HG03175 (cell line): ENCODE measurements at regions not wholly inside any gene's neighbourhood (a gene's known extent, or its start where the extent isn't known, plus 50 kb on each side); places are given as distances from the start of the nearest gene placed in this dataset.

ENCODE experiments used
- ATAC-seq: cut with Tn5 transposase; IDR thresholded peaks from one replicate; pipeline ENCODE4 v1.9.1; 2021; ENCODE audit warnings: mild to moderate bottlenecking, moderate library complexity; ENCODE audit not compliant: unreplicated experiment

DNA sequence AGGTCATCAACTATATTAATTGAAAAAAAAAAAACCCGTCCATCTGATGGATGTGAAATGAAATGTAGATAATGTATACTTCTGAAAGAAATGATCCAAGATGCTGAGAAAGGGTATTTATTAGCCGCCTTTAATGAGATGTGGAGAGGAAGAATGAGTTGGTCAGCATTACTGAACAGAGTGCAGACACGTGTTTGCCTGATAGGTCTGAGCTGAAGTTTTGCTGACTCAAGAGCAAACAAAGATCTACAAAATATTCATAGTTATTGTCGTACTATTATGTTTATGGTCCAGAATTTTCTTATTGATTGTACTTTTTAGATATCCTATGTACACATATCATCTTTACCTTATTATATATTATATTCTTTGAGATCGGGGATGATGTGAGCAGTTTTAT is 235.3 kb downstream of the RDH14 start:
- no peak for ATAC-seq

DNA sequence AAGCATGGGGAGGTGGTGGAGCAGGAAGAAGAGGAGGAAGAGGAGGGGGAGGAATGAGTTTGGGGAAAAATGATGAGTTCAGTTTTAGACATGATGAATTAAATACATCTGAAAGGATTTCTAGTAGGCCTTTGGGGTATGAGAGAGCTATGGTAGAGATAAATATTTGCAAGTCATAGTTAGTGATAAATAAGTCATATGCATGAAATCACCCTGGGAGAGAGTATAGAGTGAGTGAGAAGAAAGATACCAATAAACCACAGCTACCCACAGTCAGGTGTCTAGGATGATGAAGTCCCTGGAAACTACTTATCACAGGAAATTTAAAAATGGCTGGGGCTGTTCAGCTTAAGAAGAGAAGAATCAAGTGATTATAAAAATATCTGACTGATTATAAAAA is 240.5 kb downstream of the RDH14 start:
- no peak for ATAC-seq

DNA sequence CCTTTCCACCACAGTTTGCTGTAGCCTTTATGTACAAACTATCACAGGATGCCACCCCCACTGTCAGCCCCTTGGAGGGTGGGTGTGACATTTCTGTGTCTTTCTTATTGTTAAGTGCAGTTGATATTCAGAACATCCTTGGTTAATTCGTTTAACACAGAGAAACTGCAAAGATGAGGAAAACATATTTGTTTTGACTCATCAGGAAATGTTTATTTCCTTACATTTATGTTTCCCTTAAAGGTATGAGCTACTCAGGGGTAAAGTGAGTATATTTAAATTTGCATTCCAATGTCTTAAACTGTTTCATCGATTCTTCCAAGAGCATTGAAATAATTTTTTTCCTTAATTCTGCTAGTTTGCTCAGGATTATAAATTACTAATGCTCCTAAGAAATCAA is 243.4 kb downstream of the RDH14 start:
- no peak for ATAC-seq

DNA sequence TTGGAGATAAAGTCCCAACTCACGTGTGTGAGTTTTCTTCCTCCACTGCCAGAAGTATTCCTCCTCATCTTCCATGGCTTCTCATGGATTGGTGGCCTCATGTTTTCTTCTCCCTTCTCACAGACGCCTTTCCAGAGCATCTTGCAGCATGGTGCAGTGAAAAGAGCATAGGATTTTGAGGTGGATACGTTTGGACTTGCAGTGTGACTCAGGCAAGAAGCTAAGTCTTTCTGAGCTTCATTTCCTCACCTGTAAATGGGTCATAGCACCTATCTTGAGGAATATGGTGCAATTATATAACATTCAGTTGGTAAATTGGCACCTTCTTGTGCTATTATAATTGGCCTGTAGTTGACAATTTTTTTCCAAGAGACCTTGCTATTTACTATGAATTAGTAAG is 247.6 kb downstream of the RDH14 start:
- ATAC-seq: no peak

DNA sequence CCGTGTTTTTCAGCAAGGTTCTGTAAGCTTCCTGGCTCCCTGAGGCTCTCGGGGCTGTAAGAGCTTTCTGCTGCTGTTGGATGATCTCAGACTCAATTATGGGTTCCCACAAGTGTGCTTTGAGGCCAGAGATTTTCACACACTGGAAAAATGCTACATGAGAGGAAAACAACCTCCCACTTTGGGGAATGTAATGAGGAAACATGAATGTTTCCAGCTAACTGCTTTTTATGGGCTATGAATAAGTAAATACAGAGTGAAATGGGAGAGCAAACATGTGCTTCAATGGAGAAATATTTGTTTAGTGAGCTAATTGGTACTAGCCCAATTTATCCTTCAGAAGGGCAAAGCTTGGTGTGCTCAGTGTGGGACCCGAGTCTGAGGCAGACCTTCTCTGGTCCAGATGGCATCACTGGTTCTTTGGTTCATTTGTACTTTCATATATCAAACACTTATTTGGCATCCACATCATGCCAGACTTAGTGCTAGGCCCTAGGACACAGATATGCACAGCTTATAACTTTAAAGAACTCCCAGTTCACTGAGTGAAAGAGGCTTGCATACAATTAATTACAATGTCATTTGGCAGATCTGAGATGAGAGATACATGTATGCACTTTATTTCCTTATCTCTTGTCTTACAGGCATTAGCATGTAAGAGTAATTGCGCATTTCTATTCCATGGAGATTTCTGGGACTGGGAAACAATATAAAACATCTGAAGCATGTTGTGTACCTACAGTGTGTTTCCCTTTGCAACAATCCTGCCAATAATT is 248.8 kb downstream of the RDH14 start:
- ATAC-seq: no peak

DNA sequence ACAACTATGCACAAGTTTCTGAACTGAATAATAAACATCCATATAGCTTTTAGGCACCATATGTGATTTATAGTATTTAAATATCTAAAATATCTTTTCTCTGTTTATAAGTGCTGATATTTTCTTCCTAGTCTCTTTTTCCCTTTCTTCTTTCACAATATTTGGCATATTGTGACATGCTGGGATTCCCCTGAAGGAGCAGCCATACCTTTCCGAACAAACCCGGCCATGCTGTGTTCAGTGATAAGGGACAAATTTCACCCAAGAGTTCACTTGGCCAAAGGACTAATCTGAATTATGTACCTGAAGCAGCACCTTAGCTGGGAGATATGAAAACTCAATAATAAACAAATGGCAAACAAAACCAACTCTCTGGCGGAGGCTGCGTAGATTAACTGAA is 250.8 kb downstream of the RDH14 start:
- ATAC-seq: no peak

DNA sequence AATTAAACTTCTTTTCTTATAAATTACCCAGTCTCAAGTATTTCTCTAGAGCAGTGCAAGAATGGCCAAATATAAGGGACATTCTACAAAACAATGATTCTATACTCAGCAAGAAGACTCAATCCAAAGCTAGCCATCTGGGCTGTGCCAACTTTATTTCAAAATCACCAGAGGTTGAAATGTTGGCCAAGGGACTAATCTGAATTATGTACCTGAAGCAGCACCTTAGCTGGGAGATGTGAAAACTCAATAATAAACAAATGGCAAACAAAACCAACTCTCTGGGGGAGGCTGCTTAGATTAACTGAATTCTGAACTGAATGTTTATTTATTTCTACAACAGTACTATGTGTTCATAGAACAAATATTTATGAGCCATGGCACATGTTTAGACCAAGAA is 251.3 kb downstream of the RDH14 start:
- ATAC-seq: no peak

DNA sequence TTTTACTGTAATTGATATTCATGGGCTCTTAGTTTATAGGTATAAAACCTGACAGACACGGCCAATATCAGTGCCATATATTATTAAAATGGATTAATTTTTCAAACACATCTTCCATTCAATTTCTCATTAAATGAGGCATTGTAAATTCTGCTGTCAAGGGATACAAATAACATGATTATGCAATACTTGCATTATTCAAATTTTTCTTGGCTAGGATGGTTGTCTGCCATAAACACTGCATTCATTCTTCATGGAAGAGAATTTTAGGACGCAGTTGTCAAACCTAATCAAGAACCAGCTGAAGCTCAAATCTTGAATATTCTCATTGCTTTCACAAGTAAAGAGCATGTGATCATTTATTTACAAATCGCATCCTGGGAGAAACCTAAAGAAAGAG is 255.6 kb downstream of the RDH14 start:
- ATAC-seq: no peak

DNA sequence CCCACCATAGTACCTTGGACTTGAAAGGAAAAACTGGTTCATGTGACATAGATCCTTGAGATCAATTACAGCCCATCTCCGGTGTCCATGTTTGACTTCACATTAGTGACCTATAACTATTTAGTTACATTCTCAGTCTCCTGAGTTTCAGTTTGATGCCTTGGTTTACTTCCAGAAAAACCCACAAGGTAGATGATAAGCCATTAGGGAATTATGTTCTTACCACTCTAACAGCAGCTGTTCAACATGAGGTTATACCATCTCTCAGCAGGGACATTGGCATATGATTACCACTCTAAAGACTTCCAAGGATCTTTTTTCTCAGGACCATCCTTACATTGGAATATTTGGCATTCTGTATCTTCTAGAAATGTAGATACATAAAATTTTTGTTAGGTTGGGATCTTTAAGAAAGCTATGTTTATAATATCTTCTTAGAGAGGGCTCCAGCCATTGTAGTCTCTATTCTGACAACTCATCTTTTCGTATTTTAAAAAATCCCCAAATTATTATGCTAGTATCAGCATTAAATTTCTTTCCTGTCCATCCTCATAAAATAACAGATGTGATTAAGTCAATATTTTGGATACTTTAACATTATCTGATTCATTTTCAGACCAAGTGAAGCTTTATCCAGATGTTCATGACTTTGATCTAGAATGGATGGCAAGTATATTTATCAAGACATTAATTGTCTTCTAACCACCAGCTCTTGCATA is 258.9 kb downstream of the RDH14 start:
- ATAC-seq: no peak

DNA sequence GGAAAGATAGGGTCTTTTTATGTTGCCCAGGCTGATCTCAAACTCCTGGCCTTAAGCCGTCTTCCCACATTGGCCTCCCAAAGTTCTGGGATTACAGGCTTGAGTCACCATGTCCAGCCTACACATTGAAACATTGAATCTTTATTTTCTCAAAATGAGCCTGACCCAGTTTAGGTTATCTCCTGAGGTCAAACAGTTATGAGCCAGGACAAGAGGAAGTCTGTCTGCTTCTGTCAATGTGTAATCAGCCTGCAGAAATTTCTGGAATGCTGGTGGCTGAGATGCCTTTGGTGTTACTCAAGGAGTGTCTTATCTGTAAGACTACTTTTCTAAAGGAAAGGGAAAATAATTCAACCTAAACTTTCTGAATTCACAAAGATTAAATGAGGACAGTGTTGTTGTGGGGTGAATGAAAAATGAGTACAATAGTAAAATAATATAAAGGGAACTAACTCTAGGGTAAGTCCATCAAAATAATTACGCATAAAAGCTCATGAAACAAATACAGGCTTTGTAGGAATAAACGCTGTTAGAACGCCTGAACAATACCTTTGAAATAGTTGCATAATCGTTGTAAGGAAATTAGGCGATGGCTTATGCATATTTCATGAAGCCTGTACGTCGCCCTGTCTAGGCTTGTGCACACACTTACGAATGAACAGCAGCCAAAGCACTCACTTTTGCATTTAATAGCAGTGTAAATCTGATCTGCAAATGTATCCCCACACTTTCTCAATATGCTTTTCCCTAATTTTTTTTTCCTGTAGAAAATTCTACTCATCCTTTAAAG is 260.8 kb downstream of the RDH14 start:
- no peak for ATAC-seq

DNA sequence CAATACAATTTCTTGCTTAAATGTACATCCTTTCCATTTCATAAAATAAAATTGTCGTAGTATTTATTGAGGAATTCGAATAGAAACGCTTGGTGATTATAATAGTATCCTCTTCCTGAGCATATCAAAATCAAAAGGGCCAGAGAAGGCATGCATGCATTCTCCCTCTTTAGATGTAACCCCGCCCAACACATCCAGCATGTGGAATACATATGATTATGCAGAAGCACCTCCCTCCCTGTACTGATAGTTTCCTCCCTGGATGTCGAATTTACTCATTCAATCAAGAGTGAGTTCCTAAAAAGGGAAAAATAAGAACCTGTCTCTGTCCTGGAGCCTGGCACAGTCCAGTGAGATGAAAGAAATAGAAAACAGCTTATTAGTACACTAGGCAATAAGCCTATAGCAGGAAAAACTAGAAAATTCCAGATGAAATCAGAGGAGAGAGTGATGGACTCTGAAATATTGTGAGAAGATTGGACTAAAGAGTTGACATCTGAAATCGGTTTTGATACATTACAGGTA is 262.9 kb downstream of the RDH14 start:
- ATAC-seq: no peak

DNA sequence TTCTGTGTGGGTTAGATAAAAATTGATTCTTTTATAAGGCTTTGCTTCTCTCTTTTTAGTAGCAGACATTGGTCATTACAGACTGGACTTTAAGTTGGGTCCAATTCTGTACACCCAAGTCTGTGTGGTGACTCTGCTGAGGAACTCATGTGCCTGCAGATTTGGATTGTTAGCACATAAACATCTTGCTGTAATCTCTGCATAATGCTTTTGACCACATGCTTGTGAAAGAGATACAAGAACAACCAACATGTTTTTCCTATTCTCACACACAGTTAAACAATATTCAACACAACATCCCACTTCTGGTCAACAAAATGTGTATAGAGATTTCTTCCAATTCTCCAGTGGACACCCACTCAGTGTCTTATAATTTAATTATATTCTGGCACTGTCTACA is 270.1 kb downstream of the RDH14 start:
- no peak for ATAC-seq

DNA sequence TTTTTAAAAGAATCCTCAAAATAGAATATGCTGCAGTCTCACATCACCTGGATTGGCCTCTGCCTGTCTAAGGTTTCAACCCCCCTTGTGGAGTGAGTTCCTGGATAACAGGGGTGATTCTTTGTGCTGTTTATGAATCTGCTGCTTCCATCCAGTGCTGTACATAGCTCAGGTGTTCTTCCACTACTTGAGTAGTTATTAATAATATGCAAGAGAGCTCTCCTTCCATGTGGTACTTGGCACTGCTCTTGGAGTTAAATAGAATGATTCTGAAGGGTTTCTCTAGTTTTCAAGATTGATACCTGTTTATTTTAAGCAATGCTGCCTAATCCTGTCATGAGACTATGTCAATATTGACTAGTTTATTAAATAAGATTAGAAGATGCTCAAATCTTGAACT is 273.6 kb downstream of the RDH14 start:
- no peak for ATAC-seq

DNA sequence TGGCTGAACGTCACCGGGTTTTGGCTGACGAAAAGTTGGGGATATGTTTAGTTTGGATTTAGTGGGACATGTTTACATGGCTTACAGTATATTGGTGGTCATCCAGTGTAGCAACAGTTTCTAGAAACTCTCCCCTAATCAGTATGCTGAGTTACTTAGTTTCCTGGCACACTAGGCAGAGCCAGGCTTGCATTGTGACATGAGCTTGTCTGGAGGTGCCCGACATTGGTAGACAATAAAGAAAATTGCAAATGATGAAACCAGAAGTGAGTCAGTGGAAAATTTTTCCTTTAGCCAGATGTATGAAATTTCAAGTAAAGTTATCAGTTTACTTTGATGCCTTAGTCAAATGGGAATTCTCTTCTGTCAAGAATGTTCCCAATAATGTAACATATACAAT is 276.1 kb downstream of the RDH14 start:
- no peak for ATAC-seq

DNA sequence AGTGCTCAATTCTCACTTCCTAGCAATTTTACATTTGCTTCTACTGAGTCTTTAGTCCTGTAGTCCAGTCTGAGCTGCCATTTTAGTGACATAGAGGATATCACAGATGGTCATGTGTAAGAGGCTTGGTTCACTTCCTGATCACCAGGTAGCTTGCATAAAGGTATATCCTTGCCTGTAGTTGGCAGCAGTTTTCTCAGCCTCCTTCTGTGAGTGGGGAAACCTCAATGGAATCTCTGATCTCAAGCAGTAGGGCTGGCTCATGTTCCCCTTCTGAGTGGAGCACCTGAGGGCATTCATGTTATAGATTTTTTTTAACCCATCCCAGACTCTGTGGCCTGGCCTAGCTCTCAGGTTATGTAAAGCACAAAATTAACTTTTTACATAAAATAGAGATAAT is 278.4 kb downstream of the RDH14 start:
- no peak for ATAC-seq

DNA sequence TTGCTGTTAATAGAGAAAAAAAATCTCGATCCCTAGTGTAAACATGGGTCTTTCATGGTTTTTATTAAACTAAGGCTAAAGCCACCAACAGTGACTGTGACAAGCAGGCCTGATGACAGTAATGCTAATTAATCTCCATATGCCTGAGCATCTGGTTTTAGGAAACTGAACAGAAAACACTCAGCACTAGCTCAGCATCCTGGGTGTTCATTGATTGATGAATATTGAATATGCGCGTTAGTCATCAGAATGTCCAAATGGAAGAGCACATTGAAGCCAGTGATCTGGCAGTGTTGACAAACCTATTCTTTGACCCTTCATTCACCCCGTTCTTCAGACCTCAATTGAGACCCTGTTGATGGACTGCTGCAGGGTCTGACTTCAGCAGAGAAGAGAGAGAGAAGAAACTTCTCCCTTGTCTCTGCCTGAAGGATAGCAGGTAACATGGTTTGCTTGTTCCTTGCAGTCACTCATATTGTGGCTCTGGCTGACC is 283.8 kb downstream of the RDH14 start:
- ATAC-seq: no peak

DNA sequence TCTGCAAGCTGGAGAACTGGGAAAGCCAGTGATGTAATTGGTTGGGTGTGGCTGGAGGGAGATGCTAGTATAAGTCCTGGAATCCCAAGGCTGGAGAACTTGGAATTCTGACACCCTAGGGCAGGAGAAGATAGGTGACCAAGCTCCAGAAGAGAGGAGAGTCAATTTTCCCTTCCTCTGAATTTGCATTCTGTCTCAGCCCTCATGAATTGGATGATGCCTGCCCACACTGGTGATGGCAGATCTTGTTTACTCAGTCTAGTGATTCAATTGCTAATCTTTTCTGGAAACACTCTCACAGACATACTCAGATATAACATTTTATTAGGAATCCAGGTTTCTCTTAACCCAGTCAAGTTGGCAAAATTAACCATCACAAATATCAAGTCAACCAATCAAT is 287.2 kb downstream of the RDH14 start:
- ATAC-seq: no peak

DNA sequence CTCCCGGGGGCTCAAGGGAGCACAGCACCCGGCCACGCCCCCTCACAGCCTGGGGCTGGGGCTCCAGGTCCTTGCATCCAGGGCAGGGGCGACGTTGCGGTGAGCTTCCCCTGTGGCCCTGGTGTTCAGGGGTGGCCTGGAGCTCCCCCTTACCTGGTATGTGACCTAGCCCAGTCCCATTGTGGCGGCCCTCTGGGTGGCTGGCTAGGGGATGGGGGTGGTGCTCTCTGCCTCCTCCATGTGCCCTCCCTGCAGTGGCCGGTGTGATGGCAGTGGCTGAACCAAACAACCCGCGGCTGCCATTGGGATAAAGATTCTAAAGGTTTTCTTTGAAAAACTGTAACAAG is 288.3 kb downstream of the RDH14 start:
- ATAC-seq: no peak

DNA sequence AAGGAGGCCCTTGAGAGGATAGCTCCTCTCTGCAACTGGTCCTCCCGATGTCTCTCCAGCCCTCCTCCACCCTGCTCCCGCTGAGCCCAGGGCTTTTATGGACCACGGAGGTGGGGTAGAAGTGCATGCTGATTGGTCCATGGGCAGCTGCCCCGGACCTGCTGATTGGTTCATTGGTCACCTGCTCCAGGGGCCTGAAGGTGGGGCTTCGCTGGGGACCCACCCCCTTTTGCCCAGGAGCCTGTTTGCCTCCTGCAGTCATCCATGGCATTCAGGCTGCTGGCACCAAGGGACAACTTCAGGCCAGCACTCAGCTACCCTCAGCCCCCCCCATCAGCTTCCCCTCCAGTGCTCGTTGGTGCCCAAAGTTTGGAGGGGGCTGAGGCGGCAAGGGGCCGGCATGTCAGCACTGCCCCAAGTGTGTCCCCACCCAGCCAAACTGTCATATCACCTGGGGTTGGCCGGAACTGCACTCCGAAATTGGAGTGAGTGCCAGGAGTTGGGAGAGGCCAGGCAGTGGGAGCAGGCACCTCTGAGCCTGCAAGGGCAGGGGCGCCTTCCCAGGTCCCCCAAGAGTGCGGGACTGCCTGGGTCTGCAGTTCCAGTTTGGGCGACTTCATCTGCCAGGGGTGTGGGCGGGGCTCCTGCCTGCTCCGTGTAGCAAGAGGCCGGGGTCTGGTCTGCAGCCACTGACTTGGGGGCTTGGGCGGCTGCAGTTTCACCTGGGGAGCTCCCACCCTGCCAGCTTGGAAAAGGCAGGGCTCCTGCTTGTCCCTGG is 288.9 kb downstream of the RDH14 start:
- no peak for ATAC-seq

DNA sequence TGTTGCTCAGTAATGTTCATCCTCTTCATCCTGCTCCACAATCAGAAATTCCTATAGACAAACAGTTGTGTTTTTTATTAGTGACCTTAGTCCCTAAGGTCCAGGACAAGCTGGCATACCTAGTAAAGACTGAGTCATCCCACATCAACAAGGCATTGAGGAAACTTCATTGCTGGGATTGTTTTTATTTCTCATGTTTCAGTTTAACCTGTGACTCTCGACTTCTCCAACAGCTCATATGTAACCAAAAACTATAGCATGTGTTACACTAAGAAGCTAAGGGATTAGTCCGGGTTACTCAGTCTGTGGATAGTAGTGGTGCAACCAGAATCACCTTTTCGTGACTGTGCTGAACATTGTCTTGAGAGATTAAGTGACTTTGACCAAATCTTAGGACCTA is 292.1 kb downstream of the RDH14 start:
- no peak for ATAC-seq

DNA sequence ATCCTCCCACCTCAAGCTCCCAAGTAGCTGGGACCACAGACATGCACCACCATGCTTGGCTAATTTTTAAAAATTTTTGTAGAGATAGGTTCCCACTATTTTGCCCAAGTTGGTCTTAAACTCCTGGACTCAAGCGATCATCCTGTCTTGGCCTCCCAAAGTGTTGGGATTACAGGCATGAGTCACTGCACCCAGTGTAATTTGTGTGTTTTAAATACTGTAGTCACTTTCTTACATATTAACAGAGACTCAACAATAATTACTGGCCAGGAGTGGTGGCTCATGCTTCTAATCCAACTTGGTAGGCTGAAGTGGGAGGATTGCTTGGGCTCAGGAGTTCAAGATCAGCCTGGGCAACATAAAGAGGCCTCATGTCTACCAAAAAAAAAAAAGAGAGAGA is 293.0 kb downstream of the RDH14 start:
- no peak for ATAC-seq
